Ovary (tissue), 3 donors: ENCODE measurements at regions not wholly inside any gene's neighbourhood (a gene's known extent, or its start where the extent isn't known, plus 50 kb on each side); places are given as distances from the start of the nearest gene placed in this dataset.

ENCODE experiments used
- EP300 ChIP-seq: sonication (generic); formaldehyde crosslinking; IDR thresholded peaks from one replicate; pipeline ENCODE4 v1.6.1; 2017; ENCODE audit warnings: antibody characterized with exemption
- POLR2A ChIP-seq: fragments of 450-650 bp; IDR thresholded peaks from one replicate; pipeline ENCODE4 v1.6.1; 2017; ENCODE audit warnings: antibody characterized with exemption, mild to moderate bottlenecking, moderate library complexity
- TF ChIP-seq, protein P1 (sequence below), 3 donors: fragments of 450-650 bp in 2 of 3; fragments of 200-600 bp in 1 of 3; IDR thresholded peaks; one replicate each; pipeline versions ENCODE4 v1.5.1 to v1.8.0; 2016 to 2022; ENCODE audit warnings: antibody characterized with exemption in 3 of 3, mild to moderate bottlenecking in 1 of 3
- donor health status: DM: no; HTN: no; CAD: no.

DNA sequence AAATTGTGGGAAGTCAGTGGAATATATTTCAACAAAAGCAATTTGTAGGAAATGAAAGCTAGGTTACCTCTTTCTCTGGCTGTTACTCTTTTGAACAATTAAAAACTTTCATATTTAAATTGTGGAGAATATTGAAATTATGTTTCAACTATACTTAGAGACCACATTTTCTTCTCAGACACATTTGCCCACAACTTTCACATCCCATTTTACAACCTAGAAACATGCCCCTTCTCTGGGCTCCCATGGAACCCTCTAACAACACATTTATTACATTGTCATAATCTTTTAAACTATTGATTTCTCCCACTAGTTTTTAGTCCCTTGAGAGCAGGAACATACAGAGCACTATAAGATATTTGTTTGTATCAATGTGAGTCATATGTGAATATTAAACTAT lies 211.7 kb upstream of the TTC14 start:
- TF ChIP-seq POLR2A (no peak), EP300 (no peak)
- TF ChIP-seq, protein P1, sequence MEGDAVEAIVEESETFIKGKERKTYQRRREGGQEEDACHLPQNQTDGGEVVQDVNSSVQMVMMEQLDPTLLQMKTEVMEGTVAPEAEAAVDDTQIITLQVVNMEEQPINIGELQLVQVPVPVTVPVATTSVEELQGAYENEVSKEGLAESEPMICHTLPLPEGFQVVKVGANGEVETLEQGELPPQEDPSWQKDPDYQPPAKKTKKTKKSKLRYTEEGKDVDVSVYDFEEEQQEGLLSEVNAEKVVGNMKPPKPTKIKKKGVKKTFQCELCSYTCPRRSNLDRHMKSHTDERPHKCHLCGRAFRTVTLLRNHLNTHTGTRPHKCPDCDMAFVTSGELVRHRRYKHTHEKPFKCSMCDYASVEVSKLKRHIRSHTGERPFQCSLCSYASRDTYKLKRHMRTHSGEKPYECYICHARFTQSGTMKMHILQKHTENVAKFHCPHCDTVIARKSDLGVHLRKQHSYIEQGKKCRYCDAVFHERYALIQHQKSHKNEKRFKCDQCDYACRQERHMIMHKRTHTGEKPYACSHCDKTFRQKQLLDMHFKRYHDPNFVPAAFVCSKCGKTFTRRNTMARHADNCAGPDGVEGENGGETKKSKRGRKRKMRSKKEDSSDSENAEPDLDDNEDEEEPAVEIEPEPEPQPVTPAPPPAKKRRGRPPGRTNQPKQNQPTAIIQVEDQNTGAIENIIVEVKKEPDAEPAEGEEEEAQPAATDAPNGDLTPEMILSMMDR (IDR thresholded peaks at IDR 0.05), result no peak
